HG03378 (cell line): ENCODE measurements at regions not wholly inside any gene's neighbourhood (a gene's known extent, or its start where the extent isn't known, plus 50 kb on each side); places are given as distances from the start of the nearest gene placed in this dataset.

Source experiments
- ATAC-seq: cut with Tn5 transposase; IDR thresholded peaks from one replicate; pipeline ENCODE4 v1.9.1; 2021; ENCODE audit warnings: mild to moderate bottlenecking, moderate library complexity; ENCODE audit not compliant: unreplicated experiment

GRCh38 chr12:107462428-107463332, 222.9 kb upstream of the PWP1 start:
- ATAC-seq: no peak

DNA sequence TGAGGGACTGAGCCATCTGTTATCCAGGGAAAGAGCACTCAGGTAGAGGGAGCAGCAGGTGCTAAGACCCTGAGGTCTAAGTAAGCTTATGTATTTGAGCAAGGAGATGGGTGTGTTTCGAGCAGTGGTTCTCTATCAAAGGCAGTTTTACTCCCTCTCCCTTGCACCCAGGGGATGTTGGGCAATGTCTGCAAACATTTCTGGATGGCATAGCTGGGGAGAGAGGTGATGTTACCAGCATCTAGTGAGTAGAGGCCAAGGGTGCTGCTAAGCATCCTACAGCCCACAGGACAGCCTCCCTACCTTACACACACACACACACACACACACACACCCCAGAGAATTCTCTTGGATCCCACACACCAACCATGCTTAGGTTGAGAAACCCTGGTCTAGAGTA, 221.0 kb upstream of the PWP1 start:
- ATAC-seq: no peak

DNA sequence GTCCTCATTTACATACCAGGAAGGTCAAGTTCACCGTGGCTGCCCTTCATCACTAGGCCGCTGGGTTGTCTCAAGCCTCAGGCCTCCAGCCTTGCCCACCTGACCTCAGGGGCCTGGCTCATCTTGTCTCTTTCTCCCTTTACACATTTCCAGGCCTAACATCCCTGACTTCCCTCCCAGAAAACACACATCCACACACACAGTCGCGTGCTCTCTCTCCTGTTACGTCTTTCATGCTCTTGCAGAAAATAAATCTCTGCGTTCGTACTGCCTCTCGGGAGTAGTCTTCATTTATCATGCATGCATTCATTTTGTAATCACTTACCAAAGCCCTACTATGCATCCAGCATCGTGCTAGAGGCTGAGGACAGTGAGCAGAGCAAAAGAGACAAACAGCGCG, 220.0 kb upstream of the PWP1 start:
- no peak for ATAC-seq

DNA sequence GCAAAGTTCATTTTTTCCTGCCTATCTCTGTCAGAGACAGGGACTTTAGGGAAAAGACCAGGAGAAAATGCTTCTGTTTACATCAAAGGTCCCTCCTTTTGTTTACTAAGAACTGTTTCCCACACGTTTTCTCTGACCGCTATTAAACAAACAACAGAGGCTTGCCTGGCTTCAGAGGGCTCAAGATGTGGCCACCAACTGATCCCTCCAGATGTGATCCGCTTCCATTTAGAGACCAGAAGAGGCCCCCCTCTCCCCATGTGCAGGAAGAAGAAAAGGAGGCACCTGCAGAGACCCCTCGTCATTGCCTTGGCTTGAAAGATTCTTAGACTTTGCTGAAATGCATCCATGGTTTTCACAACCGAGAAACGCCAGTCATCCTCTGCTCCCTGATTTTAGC, 217.9 kb upstream of the PWP1 start:
- no peak for ATAC-seq

- no peak for ATAC-seq
These were observed 217.4 kb upstream of the PWP1 start for GRCh38 chr12:107468182-107468581.

DNA sequence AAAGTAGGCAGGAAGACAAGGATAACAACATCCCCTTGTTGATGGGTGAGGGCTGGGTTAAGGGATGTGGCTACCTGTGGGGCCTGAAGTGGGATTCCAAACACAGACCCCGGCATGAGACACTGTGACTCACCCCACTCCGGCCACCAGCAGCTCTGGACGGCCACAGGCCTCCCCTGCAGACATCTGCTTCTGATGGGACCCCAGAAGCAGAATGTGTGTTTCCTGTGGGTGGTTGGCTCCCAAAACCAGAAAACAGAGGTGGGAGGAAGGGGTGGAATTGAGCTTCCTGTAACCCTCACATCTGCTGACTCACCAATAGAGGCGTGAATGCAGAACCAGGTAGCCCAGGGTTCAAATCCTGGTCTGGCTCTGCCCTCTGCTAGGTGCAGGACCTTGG, 216.6 kb upstream of the PWP1 start:
- no peak for ATAC-seq

- ATAC-seq: no peak
These were observed 215.0 kb upstream of the PWP1 start for GRCh38 chr12:107470645-107471044.

DNA sequence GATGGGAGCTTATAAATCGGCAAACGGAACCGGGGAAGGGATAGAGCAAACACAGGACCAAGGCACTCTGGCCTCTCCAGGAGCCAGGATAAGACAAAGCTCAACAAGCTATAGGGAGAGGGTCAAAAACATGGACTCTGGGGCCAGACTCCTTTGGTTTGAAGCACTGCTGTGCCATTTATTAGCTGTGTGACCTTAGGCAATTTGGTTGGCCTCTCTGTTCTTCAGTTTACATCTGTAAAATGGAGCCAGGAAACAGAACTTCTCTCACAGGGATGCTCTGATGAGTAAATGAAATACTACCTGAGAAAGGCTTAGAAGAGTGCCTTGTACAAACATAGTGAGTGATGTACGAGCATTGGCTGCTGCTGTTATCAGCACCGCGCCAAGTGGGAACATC, 213.3 kb upstream of the PWP1 start:
- ATAC-seq: no peak

DNA sequence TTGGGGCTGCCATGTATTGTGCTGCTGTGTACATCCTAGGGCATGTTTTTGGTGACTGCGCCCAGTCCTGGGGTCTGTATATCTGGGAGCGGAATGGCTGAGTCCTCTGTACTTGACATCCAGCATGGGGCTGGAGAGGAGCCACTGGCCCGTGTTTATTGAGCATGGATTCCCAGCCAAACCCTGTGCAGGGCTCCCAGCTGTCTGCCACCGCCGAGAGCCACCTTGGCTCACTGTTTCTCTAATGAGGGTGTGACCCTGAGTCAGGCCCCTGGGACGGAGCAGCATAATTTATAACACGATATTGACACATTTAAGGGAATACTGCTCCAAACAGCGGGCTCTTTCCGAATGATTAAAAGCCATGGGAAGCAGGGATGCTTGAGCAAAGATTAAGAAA, 211.5 kb upstream of the PWP1 start:
- no peak for ATAC-seq

- ATAC-seq: no peak
These were observed 210.7 kb upstream of the PWP1 start for GRCh38 chr12:107474639-107475539.

DNA sequence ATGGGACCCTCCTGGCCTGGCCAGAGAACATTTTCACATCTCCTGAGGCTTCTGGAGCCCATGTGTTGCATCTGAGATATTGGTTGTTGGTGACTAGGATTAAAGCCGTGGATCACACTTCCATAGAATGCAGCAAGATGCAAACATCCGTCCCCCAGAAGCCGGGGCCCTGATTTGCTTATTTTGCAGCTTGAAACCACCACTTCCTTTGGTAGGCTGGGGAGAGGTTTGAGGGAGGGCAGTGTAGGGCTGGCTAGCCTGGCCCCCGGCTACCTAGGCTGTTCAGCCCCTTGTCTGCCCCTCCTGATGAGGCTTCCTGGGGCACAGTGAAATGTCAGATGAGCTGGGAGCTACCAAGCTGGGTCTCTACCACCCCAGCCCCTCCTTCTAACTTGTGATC, 209.7 kb upstream of the PWP1 start:
- no peak for ATAC-seq

GRCh38 chr12:107477018-107477417, 208.6 kb upstream of the PWP1 start:
- no peak for ATAC-seq

GRCh38 chr12:107477947-107478610, 207.5 kb upstream of the PWP1 start:
- ATAC-seq: no peak

GRCh38 chr12:107478881-107479280, 206.7 kb upstream of the PWP1 start:
- ATAC-seq: no peak

GRCh38 chr12:107480836-107481608, 204.6 kb upstream of the PWP1 start:
- ATAC-seq: no peak

GRCh38 chr12:107484230-107484629, 201.4 kb upstream of the PWP1 start:
- no peak for ATAC-seq

DNA sequence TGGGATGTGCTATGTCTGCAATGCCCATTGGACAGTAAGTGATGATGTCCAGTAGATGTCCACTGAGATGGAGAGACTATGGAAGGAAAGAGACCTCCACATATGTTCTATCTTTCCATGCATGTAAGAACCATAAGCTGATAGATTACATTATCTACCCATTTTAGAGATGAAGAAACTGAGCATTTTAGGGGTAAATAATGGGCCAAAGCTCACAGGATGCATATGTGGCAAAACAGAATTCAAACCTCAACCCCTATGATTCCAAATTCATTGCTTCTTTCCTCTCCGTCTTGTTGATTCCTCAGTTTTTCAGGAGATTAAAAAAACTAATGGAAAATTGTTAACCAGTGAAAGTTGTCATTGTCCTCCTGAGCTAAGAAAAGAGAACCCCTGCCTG, 200.7 kb upstream of the PWP1 start:
- ATAC-seq: no peak

DNA sequence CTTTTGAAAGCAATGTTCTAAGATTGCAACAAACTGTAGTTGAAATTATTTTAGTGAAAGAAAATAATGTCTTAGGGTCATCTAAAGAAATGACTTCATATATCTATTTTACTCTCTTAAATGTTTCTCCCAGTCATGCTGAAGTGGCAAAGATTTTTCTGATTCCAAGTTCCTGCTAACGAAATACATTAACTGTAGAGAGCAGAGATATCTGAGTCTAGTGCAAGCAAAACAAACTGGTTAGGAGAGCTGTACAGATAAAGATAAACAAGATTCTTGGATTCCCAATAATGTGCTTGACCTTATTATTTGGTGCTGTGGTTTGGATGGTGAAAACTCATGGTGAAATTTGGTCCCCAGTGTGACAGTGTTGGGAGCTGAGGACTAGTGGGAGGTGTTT, 199.9 kb upstream of the PWP1 start:
- no peak for ATAC-seq

GRCh38 chr12:107486140-107486892, 199.3 kb upstream of the PWP1 start:
- ATAC-seq: no peak
